Cerebellar cortex (tissue), 1 donor: ENCODE measurements at regions not wholly inside any gene's neighbourhood (a gene's known extent, or its start where the extent isn't known, plus 50 kb on each side); places are given as distances from the start of the nearest gene placed in this dataset.

Experiments
- DNase-seq: peaks from one replicate; pipeline ENCODE4 v3.0.0-alpha.2; 2015; ENCODE audit warnings: low spot score

DNA sequence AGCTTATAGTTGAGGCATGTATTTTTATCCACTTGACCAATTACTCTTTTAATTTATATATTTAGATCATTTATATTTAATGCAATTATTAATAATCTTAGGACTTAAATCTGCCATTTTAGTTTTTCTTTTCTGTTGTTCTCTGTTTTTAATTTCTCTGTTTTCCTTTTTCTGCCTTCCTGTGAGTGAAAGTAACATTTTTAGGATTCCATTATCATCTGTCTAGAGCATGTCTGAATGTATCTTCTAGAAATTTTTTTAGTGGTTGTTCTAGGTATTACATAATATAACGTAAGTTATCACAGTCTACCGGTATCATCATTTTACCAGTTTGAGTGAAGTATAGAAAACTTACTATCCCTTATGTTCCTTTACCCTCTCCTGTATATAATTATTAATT lies 197.3 kb downstream of the UNC5CL start:
- DNase-seq, result no peak

GRCh38 chr6:40832691-40833090 lies 206.3 kb downstream of the UNC5CL start:
- DNase-seq, result no peak

DNA sequence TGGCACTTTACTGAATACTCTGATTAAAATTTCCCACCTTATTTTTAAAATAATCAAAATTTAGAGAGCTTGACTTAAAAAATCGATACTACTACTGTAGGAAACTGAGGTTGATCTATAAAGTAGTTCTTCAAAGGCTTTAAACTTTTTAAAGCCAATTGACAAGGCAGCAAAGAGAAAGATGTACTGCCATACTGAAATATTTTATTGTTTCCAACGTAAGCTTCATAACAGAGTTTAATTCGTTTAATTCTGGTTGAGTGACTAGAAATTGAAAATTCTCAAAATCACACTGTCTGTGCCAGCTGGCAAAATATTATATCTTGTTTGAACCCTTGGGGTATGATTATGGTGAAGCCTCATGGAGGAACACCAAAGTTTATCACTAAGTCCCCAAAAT lies 207.6 kb downstream of the UNC5CL start:
- no peak for DNase-seq

DNA sequence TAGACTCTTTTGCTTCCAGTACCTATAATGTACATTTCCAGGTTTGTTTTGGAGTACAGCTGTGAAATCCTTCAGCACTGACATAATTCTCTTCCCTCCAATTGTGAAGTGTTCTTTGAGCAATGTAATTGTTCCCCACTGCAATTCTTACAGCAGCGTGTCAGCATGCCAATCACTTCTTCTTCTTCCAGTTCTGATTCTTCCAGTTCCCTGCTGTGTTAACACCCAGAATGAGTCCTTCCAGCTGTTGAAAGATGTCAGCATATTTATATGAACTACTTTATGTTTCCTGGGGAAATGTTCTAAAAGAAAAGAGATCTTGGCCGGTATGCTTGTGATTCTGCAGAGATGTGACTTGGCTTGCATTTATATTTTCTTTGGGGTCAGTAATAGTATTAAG lies 213.9 kb downstream of the UNC5CL start:
- no peak for DNase-seq

DNA sequence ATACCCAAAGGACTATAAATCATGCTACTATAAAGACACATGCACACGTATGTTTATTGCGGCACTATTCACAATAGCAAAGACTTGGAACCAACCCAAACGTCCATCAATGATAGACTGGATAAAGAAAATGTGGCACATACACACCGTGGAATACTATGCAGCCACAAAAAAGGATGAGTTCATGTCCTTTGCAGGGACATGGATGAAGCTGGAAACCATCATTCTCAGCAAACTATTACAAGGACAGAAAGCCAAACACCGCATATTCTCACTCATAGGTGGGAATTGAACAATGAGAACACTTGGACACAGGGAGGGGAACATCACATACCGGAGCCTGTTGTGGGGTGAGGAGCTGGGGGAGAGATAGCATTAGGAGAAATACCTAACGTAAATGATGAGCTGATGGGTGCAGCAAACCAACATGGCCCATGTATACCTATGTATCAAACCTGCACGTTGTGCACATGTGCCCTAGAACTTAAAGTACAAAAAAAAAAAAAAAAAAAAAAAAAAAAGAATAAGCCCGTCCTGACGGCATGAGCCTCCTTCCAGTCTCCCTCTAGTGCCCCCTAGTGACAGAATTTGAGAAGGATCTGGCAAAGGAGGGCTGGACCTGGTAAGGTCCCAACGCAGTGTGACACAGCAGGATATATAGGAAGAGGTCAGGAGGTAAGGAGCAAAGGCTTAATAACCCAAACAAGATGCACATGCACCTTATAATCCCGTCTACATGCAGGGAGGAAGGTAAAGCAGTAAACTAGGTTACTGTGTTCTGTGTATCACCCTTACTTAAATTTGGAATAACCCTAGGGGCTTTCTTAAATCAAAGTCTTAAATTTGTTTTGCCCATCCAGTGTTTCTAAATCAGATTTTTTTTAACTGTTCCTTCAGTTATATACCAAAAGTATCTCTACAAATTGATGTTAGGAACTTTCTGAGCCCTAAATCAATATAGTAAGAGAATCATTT lies 214.8 kb downstream of the UNC5CL start:
- DNase-seq, result peak; percentile 36

GRCh38 chr6:40822619-40823018 lies 216.4 kb downstream of the UNC5CL start:
- DNase-seq, result no peak

DNA sequence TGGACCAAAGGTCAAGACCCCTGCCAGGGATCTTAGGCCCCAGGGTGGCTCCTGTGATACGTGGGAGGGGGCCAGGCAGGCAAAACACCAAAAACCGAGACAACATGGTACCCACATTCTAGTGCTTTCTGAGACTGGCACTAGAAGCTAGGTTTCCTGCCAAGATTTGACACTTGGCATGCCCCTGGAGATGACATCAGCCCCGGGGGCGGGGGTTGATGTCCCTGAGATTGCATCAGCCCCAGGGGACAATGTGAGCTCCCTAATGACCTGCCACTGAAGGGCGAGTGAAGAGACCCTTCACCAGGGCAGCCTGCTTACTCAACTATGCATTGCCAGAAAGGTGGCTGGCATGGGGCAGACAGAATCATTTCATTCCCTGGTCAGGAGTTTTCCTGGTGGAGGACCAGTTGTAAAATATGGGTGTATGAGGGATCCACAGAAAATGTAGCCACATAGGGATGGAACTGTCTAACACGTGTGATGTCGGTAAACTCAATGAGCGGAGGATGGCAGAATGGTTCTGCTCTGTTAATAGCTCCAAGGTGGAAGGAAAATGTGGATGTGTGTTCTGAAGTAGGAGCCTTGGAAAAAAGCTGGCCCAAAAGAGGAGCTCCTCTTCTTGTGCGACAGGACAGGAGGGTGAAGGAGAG lies 219.7 kb downstream of the UNC5CL start:
- no peak for DNase-seq

DNA sequence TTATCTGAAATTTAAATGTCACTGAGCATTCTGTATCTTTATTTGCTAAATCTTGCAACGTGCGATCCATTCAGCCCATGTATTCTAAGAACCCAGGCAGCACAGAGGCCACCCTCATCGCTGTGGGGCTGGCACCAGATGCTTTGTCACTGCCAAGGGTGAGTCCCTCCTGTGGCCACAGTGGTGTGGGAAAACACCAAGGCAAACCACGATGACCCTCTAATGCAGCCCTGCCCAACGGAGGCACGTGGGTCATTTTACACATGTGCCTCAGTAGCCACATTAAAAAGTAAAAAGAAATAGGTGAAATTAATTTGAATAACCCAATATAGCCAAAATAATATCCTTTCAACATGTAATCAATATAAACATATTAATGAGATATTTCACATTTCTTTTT lies 221.7 kb downstream of the UNC5CL start:
- no peak for DNase-seq

GRCh38 chr6:40816601-40817000 lies 222.4 kb downstream of the UNC5CL start:
- DNase-seq, result no peak

DNA sequence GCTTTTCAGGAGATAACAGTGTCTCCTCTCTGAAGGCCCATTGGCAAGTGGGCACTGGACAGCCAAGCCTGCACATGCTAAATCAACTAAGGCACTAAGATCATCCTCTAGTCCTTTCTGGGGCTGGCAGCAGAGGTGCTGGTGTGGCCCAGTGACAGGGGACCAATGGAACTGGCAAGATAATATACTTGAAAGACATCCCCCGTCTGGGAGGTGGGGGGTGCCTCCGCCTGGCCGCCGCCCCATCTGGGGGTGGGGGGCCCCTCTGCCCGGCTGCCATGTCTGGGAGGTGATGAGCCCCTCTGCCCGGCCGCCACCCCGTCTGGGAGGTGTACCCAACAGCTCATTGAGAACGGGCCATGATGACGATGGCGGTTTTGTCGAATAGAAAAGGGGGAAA lies 223.3 kb downstream of the UNC5CL start:
- no peak for DNase-seq

DNA sequence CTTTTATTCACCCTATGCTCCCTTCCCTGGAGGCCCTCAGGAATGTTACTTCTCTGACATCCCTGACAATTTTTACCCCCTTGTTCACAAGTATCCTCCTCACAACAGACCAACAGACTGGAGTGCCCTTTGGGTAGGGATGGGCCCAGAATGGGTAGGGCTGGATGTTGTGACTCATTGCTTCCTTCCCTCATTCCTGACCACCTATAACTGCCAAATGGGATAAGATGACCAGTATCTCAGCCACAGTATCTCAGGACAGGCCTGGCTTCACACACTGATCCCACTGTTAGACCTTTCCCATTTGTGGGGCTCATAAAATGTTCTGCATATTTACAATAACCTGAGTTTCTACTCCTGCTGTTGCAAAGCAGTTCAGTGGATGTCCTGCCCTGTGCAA lies 223.0 kb upstream of the LRFN2 start:
- DNase-seq, result no peak

- no peak for DNase-seq
These were observed 222.5 kb upstream of the LRFN2 start for GRCh38 chr6:40809627-40810026.

- DNase-seq, result no peak
These were observed 220.3 kb upstream of the LRFN2 start for GRCh38 chr6:40807484-40807883.

DNA sequence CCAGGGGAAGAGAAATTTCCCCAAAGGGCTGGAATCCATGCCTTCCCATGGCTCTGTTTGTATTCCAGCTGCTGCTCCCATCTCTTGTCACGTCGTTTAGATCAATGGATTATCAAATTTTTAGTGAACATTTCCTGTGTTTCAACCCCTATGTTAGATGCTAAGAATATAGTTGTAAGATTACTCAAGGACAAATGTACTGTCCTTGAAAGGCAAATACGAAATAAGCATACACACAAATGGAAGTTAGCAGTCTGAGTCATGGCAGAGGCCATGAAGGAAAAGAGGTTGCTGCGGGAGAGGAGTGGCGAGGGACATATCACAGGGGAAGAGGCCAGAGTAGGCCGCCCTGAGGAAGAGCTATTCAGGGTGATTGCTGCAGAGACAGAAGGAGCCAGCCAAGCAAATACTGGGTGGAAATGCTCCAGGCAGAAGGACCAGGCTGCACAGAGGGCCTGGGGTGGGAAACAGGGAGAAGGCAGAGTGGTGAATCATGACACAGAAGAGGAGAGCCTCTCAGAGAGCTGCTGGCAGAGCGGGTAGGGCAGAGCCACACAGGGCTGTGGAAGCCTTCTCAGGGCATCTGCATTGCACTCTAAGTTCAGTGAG lies 219.2 kb upstream of the LRFN2 start:
- no peak for DNase-seq

GRCh38 chr6:40805336-40805735 lies 218.2 kb upstream of the LRFN2 start:
- DNase-seq, result no peak

DNA sequence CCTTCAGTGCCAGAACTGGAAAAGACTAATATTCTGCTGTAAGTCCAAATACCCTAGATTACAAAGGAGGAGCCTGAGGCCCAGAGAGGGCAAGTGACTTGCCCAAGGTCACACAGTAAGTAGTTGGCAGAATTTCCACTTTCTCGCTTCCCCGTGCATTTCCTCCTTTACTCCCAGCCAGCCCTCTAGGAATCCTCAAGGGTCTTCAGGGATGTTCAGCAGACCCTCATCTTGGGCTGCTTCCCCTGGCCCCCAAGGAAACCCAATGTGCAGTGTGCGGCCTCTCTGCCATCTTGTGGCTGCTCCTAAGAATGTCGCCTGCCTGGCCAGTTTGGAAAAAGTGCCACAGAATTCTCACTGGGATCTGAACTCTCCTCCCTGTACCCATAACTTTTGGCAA lies 217.7 kb upstream of the LRFN2 start:
- DNase-seq, result no peak

GRCh38 chr6:40803897-40804702 lies 216.9 kb upstream of the LRFN2 start:
- no peak for DNase-seq

- no peak for DNase-seq
These were observed 215.3 kb upstream of the LRFN2 start for GRCh38 chr6:40802481-40802880.

- DNase-seq, result no peak
These were observed 212.4 kb upstream of the LRFN2 start for GRCh38 chr6:40799296-40800140.

DNA sequence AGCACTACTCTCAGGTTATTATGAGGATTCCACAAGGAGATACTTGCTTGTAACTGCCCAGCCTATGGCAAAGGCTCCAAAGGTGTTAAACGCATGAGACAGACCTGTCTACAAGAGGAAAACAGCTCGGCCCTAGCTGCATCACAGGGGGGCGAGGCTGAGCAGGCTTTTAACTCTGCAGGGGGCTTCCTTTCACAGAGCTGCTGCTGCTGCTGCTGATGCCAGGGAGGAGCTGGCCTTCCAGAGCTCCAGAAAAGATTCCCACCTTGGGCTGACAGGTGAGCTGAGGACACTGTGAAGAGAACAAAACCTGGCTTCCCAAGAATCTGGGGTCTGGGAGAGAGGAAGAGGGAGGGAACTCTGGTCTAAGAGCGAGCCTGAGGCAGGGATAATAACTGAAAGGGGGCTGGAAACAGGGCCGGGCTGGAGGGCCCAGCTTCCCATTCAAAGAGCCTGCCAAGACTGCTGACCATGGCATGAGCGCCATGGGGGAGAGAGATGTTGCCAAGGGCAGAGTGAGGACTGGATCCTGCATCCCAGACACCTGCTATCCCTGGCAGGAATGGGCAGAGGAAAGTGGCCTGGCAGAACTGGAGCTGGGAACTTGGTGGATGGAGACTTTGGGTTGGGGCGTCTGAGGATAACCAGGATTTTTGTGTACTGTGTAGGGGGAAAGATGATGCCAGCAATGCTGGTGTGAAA lies 211.1 kb upstream of the LRFN2 start:
- DNase-seq, result peak; percentile 70
